ENCODE measurements at regions not wholly inside any gene's neighbourhood (a gene's known extent, or its start where the extent isn't known, plus 50 kb on each side); places are given as distances from the start of the nearest gene placed in this dataset.

GRCh38 chr7:42485301-42485766, 248.3 kb upstream of the GLI3 start:
- TF ChIP-seq EZH2 (IDR thresholded peaks at IDR 0.05; ENCODE audit: borderline replicate concordance, low read depth, low read length, severe bottlenecking), result no peak
- TF ChIP-seq MAX (IDR thresholded peaks at IDR 0.05; ENCODE audit: insufficient read depth, insufficient read length), result no peak
- TF ChIP-seq CTCF (IDR thresholded peaks at IDR 0.05; ENCODE audit: extremely low read depth in 1 of 2, insufficient read depth in 1 of 2, low read depth in 1 of 2, low read length in 2 of 2), result no peak
- no peak for TF ChIP-seq POLR2A (IDR thresholded peaks at IDR 0.05; ENCODE audit: low read depth, low read length)
- no peak for TF ChIP-seq MYC (IDR thresholded peaks at IDR 0.05; ENCODE audit: low read depth, low read length)
- TF ChIP-seq POLR2AphosphoS5 (IDR thresholded peaks at IDR 0.05; ENCODE audit: insufficient read depth, low read depth, low read length), result no peak
- TF ChIP-seq JUN (IDR thresholded peaks at IDR 0.05; ENCODE audit: borderline replicate concordance, insufficient read depth, insufficient read length, low read depth), result no peak
- no peak for TF ChIP-seq FOS (IDR thresholded peaks at IDR 0.05; ENCODE audit: borderline replicate concordance, insufficient read depth, low read length)
